Loucy (cell line): ENCODE measurements at regions not wholly inside any gene's neighbourhood (a gene's known extent, or its start where the extent isn't known, plus 50 kb on each side); places are given as distances from the start of the nearest gene placed in this dataset.

Experiments
- EZH2phosphoT487 ChIP-seq: fragments of 200-600 bp; IDR thresholded peaks from 2 replicates; pipeline ENCODE4 v1.6.1; 2018; ENCODE audit warnings: antibody characterized with exemption, mild to moderate bottlenecking, moderate library complexity, borderline replicate concordance
- TF ChIP-seq, protein P1 (sequence below): fragments of 200-600 bp; sonication (generic); conservative IDR thresholded peaks from 2 replicates; pipeline ENCODE4 v1.5.1; 2014; ENCODE audit warnings: mild to moderate bottlenecking, antibody characterized with exemption, low read length

DNA sequence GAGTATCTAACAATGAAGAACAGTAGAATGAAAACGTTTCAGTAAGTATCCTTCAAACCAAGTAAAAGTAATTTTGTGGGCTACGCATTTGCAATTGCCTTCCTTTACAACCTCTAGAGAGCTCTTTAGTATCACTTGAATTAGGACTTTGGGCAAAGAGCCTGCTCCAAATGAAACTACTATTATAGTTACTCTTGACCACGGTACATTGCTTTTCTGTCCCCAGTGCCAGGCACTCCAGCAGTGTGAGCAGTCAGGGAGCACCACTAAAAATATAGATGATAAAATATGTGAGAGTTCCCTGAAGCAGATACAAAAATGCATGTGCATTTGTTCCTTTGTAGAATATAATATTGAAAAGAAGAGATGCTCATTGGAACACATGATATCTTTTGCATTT lies 450.1 kb upstream of the MANEA start:
- TF ChIP-seq, protein P1, sequence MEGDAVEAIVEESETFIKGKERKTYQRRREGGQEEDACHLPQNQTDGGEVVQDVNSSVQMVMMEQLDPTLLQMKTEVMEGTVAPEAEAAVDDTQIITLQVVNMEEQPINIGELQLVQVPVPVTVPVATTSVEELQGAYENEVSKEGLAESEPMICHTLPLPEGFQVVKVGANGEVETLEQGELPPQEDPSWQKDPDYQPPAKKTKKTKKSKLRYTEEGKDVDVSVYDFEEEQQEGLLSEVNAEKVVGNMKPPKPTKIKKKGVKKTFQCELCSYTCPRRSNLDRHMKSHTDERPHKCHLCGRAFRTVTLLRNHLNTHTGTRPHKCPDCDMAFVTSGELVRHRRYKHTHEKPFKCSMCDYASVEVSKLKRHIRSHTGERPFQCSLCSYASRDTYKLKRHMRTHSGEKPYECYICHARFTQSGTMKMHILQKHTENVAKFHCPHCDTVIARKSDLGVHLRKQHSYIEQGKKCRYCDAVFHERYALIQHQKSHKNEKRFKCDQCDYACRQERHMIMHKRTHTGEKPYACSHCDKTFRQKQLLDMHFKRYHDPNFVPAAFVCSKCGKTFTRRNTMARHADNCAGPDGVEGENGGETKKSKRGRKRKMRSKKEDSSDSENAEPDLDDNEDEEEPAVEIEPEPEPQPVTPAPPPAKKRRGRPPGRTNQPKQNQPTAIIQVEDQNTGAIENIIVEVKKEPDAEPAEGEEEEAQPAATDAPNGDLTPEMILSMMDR: no peak
- no peak for TF ChIP-seq EZH2phosphoT487
